ENCODE measurements at regions not wholly inside any gene's neighbourhood (a gene's known extent, or its start where the extent isn't known, plus 50 kb on each side); places are given as distances from the start of the nearest gene placed in this dataset.

DNA sequence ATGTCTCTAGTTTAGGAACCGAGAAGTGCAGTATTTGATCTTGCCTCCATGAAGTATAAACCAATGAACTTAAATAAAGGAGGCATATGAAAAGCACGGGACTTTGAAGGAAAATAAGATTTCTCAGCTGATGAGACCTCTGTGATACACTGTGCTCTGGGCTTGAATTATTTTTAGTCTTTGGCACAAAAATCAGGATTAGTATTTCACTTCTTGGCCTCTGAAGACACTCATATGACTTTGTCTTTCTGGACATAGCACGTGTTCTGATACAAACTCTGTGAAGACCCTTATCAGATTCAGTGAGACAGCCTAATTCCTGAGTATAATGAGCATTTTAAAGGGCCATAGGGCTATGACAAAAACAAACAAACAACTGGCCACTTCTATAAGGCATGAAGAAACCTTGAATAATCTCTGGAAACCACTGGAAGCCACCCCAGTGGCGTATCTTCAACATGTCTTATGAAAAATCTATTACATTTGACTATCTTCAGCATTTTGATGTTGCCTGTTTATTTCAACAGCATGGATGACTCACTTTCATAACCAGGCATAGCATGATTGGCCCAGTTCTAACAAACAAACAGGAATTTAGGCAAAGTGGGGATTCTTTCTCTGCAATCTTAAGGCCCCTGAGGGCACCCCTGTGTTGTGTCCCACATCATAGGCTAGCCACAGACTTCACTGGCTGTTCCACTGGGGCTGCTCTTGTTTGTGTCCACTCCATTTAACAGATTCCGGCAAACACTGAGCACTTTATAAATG is 90.3 kb upstream of the ZNF462 start:
- BruUV-seq (replicated peaks), result no TSS peak
- H4K20me1 ChIP-seq (ENCODE audit: low read length), result no peaks in the 10 kb centered on the region
- H3K4me2 ChIP-seq (ENCODE audit: low read length), result no peak overlapping the region
- H3K9me3 ChIP-seq (ENCODE audit: low read length), result no peaks in the 10 kb centered on the region
- no peak overlapping the region for H3K9ac ChIP-seq (ENCODE audit: low read length)
- no peaks in the 10 kb centered on the region for H3K36me3 ChIP-seq (ENCODE audit: low read depth, low read length)
- no peaks in the 10 kb centered on the region for H3K27me3 ChIP-seq (ENCODE audit: low read length)
- intact Hi-C loops (cut with micrococcal nuclease), result no loop called here
- H3K9me2 ChIP-seq (replicated peaks; ENCODE audit: low read length), result no peaks in the 10 kb centered on the region
- no peak overlapping the region for H2AFZ ChIP-seq (ENCODE audit: low read length)
- no peaks in the 10 kb centered on the region for H3K79me2 ChIP-seq (ENCODE audit: low read length)
- no peaks in the 10 kb centered on the region for H3F3A ChIP-seq (ENCODE audit: low read length, unreplicated experiment)
- TF ChIP-seq EZH2 (IDR thresholded peaks at IDR 0.05; ENCODE audit: low read length, unreplicated experiment) (no peak), EZH2phosphoT487 (IDR thresholded peaks at IDR 0.05; ENCODE audit: borderline replicate concordance, low read length) (no peak), CTCF (conservative IDR thresholded peaks at IDR 0.05; ENCODE audit: low read depth, low read length) (no peak)
- H3K27ac ChIP-seq (ENCODE audit: low read length), result no peak overlapping the region
- CTCF ChIA-PET, result no interaction called here
- H3K4me1 ChIP-seq (ENCODE audit: insufficient read depth, low read length), result peaks cover 27% of the 10 kb centered on the region
- DNase-seq, result no peak
- POLR2A ChIA-PET (ENCODE audit: unreplicated experiment), result no interaction called here
- no peak for ATAC-seq
- no peak overlapping the region for H3K4me3 ChIP-seq (ENCODE audit: low read length)

DNA sequence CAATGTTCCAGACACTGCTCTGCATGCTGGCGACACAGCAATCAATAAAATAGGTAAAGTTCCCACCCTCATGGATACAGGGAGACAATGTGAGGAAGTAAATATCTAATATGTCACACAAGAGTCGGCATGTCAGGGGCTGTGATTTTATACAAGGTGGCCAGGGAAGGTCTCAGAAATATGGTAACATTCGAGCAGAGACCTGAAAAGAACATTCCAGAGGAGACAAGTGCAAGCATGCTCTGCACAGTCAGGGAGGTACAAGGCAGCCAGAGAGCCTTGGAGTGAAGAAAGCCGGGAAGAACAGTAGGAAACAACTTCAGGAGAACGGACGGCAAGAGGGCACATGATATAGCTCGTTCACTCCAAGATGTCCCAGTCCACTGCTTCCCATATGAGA is 89.2 kb upstream of the ZNF462 start:
- Histone ChIP-seq H3K79me2 (ENCODE audit: low read length) (no peaks in the 10 kb centered on the region), H3K4me2 (ENCODE audit: low read length) (no peak overlapping the region), H3K27ac (ENCODE audit: low read length) (no peak overlapping the region), H3K4me3 (ENCODE audit: low read length) (no peak overlapping the region), H3K4me1 (ENCODE audit: insufficient read depth, low read length) (peaks cover 23% of the 10 kb centered on the region), H3K27me3 (ENCODE audit: low read length) (no peaks in the 10 kb centered on the region), H3K36me3 (ENCODE audit: low read depth, low read length) (no peaks in the 10 kb centered on the region), H3F3A (ENCODE audit: low read length, unreplicated experiment) (no peaks in the 10 kb centered on the region), H3K9me2 (replicated peaks; ENCODE audit: low read length) (no peaks in the 10 kb centered on the region), H2AFZ (ENCODE audit: low read length) (no peak overlapping the region), H3K9me3 (ENCODE audit: low read length) (no peaks in the 10 kb centered on the region), H3K9ac (ENCODE audit: low read length) (no peak overlapping the region), H4K20me1 (ENCODE audit: low read length) (no peaks in the 10 kb centered on the region)
- DNase-seq, result no peak
- BruUV-seq (replicated peaks), result no TSS peak
- intact Hi-C loops (cut with micrococcal nuclease), result no loop called here
- POLR2A ChIA-PET (ENCODE audit: unreplicated experiment), result no interaction called here
- CTCF ChIA-PET, result no interaction called here
- TF ChIP-seq EZH2 (IDR thresholded peaks at IDR 0.05; ENCODE audit: low read length, unreplicated experiment) (no peak), EZH2phosphoT487 (IDR thresholded peaks at IDR 0.05; ENCODE audit: borderline replicate concordance, low read length) (no peak), CTCF (conservative IDR thresholded peaks at IDR 0.05; ENCODE audit: low read depth, low read length) (no peak)
- no peak for ATAC-seq

- Histone ChIP-seq H3K36me3 (ENCODE audit: low read depth, low read length) (no peaks in the 10 kb centered on the region), H3K9ac (ENCODE audit: low read length) (no peak overlapping the region), H3K4me1 (ENCODE audit: insufficient read depth, low read length) (peaks cover 19% of the 10 kb centered on the region), H3K27me3 (ENCODE audit: low read length) (no peaks in the 10 kb centered on the region), H3K9me3 (ENCODE audit: low read length) (no peaks in the 10 kb centered on the region), H4K20me1 (ENCODE audit: low read length) (no peaks in the 10 kb centered on the region), H3K9me2 (replicated peaks; ENCODE audit: low read length) (no peaks in the 10 kb centered on the region), H3K79me2 (ENCODE audit: low read length) (no peaks in the 10 kb centered on the region), H3K27ac (ENCODE audit: low read length) (peak overlapping the region; percentile 43), H3F3A (ENCODE audit: low read length, unreplicated experiment) (no peaks in the 10 kb centered on the region), H3K4me2 (ENCODE audit: low read length) (peak overlapping the region; percentile 35), H3K4me3 (ENCODE audit: low read length) (no peak overlapping the region), H2AFZ (ENCODE audit: low read length) (no peak overlapping the region)
- DNase-seq, result peak; percentile 81
- no TSS peak for BruUV-seq (replicated peaks)
- intact Hi-C loops (cut with micrococcal nuclease), result no loop called here
- ChIA-PET POLR2A (ENCODE audit: unreplicated experiment) (no interaction called here), CTCF (no interaction called here)
- no peak for TF ChIP-seq EZH2phosphoT487 (IDR thresholded peaks at IDR 0.05; ENCODE audit: borderline replicate concordance, low read length)
- TF ChIP-seq CTCF (conservative IDR thresholded peaks at IDR 0.05; ENCODE audit: low read depth, low read length), result no peak
- no peak for TF ChIP-seq EZH2 (IDR thresholded peaks at IDR 0.05; ENCODE audit: low read length, unreplicated experiment)
- peak; percentile 86 for ATAC-seq
These were observed 87.0 kb upstream of the ZNF462 start for GRCh38 chr9:106775960-106776359.
